Fibroblast of skin of left quadriceps (primary cell): ENCODE measurements at regions not wholly inside any gene's neighbourhood (a gene's known extent, or its start where the extent isn't known, plus 50 kb on each side); places are given as distances from the start of the nearest gene placed in this dataset.
"Not testable (repeated sequence)": the region's sequence is repeated elsewhere in the genome, so short reads cannot be mapped to it uniquely, and the experiment has no call there.

Source experiments
- DNase-seq, 2 experiments: peaks; one replicate each; pipeline ENCODE4 v3.0.0-alpha.2; 2013; ENCODE audit warnings: low read depth in 2 of 2

DNA sequence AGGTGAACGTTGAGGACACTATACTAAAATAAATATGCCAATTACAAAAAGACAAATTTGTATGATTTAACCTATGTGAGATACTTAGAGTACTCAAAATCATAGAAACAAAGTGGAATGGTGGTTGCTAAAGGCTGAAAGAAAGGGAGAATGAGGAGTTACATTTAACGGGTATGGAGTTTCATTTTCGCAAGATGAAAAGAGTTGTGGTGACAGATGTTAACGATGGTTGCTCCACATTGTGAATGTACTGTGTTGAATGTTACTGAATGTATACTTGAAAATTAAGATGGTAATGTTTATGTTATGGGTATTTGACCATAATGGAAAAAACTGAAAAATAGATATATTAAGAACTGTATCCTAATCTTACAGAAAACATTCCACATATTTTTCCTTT lies 51.3 kb upstream of the MOCS2 start:
- no peak for DNase-seq

DNA sequence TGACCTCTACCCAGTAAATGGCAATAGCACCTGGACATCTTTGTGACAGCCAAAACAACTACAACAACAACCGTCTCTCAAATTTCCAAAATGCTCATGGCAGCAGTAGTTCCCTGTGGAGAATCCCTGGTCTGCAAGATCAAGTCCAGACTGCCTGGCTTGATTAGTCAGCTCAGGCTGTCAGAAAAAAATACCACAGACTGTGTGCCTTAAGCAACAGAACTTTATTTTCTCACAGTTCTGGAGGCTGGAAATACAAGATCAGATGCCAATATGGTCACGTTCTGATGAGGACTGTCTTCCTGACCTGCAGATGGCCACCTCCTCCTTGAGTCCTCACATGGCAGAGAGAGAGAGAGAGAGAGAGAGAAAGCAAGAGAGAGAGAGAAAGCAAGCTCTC lies 52.3 kb upstream of the MOCS2 start:
- DNase-seq: peak; percentile 11 to 14

DNA sequence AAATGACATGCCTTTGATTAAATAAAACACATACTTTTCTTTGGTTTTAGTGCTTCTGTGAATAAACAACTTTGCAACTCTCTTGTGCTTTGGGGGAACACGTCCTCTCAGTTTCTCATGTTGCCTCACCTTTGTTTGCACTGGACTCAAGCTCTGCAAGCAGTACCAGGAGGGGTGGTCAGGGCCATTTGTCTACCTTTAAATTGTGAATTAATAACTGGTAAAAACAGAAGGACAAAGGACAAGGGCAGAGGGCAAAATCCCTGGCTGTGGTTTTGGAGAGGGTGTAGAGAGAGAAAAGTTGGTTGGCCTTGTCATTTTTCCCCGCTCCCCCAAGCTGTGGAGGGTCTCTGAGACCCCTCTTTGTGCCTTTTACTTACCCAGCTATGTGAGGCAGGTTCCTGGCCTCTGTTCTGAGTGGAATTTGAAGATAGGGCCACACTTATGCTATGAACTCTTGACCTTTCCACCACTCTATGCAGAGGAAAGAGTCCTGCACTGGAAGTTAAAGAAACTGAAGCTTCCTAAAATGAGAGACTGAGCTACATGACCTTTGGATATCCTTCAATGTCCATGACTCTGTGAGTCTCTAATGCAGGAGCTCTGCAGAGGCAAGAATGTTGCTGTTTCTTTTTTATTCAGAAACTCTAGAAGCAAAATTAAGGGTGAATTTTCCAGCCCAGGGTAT lies 55.1 kb upstream of the MOCS2 start:
- DNase-seq: no peak

DNA sequence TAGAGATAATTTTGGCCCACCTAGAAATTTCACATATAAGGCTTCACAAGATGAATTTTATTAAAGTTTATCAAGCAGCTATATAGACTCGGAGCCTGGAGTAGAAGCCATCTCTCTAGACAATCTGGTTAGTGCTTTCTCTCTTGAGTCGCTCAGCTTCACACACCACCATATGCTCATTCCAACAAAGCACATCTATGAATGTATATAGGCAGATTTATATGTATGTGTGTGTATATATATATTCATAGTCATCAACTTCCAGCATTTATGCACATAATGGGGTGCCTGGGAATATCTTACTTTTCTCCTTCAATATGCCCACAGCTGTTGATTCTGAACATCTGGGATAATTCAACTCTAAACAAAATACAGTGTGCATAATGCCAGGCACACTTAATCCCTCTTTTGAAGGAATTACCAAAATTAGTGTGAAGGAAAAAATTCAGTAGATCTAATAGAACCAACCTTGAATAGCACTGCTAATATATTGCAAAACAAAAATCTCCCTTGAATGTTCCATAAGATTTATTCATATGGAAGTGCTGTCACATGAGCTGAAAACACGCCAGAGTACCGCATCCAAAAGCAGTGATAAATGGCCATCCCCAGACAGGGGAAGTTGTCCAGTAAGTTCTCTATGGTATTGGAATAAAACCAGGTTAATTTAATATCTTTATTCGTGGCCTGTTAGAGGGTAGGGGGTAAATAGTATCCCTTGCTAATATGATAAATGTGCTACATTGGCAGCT lies 56.0 kb upstream of the MOCS2 start:
- DNase-seq: no peak

DNA sequence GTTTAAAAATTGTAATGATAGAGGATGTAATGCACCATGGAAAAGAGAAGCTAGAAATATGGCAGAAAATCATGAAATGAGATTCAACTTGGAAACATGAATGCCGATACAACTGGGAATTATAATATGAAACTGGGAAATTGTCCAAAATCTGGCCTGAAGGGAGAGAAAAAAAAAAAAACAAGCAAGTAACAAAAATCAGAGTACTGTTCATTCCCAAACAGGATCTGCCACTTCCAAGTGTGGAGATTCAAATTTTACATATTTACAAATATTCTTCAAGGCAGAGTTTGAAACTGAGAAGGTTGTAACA lies 56.6 kb upstream of the MOCS2 start:
- DNase-seq: peak; percentile 6 to 10

DNA sequence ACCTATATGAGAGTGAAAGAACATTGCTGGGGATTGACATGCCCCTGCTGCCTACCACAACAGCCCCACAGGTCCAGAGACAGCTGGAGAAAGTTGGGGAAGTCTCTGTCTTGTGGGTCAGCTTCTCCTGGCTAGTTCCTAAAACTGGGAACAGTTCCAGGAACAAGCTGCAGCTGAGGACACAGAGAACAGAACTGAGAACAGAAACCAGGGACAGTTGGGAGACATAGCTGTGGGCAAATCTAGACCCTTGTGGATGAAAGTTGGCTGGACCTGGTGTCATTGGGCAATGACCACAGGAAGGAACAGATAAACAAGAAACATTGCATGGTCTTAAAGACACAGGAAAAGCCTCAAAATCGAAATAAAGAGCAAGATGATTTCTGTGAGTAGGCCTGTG lies 58.3 kb upstream of the MOCS2 start:
- DNase-seq: no peak

DNA sequence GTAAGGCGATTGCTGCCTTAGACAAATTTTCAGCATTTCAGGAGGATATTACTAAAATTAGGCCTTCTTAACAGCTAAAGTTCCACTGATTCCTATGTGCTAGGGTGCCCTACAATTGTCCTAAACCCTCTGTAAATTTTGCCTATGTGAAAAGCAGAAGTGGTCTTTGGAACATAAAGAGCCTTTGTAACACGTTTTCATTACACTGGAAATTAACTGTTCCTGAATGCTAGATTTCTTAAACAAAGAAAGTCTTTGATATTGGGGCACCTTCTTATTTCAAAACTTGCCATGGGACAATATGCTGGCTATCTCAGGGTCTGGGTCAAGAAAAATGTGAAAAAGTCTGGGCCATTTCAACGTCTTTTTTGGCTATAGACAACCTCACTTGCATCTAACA lies 60.4 kb upstream of the MOCS2 start:
- DNase-seq: no peak

DNA sequence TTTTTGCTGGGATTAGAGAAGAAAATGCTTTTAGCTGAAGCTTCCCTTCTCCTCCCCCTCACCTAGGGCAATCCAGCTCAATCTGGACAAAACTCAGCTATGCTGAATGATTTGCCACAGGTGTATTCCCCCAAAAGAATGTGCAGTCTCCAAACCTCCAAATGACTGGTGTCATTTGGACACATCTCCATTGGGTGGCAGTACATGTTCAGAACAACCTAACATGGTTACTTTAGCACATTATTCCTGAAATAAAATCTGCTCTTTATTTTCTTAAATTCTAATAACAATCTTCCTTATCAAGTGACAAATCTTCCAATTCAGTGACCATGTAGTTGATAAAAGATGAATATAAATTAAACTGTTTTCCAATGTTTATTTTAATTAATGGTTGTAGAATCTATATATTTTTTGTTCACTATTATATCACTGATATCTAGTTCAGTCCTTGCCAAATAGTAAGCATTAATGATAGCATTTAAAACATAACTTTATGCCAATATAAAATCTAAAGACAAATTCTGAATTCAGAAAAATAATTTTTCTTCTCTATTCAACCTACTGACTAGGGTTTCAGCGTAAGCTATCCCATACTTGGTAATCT lies 61.3 kb upstream of the MOCS2 start:
- DNase-seq: peak; percentile 17 to 21

DNA sequence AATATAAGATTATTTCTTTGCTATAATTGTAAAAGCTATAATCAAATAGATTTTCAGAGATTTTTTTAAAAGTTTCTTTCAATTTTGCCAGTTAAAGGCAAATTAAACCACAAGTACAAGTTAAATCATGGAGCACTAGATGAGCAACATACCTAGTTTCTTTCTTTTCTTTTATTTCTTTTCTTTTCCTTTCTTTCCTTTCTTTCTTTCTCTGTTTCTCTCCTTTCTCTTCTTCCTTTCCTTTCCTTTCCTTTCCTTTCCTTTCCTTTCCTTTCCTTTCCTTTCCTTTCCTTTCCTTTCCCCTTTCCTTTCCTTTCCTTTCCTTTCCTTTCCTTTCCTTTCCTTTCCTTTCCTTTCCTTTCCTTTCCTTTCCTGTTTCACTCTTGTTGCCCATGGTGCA lies 62.5 kb upstream of the MOCS2 start:
- not testable (repeated sequence) for DNase-seq

DNA sequence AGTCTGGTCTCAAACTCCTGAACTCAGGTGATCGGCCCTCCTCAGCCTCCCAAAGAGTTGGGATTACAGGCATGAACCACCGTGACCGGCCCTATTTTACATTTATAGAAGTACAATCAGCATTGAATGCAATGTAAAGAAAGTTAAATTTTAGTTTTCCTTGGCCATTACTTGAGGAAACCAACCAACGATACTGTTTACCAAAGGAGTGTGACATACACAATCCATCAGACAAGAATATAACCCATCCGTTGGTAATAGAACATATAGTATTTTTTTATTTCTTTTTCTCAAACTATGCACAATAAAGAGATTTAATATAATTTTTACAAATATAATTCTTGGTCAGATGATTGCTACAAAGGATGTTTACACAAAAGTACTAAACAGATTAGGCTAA lies 63.1 kb upstream of the MOCS2 start:
- no peak for DNase-seq

DNA sequence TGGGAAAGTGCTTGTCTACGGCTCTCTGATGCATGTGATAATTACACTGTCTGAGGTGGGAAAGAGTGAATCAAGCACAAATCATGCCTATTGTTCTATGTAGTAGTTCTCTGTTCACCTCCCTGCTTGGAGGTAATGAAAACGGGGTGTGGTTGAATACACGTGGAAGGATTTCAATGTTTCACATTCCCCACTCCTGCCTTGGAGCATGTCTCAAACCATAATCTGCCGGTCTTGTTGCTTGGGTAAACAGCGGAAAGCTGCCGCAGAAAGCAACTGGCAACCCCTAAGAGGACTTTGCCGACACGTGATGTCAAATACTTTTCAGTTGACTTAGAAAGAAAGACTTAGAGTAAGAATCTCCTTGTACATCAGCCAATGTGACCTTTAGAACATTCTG lies 63.5 kb upstream of the MOCS2 start:
- no peak for DNase-seq

DNA sequence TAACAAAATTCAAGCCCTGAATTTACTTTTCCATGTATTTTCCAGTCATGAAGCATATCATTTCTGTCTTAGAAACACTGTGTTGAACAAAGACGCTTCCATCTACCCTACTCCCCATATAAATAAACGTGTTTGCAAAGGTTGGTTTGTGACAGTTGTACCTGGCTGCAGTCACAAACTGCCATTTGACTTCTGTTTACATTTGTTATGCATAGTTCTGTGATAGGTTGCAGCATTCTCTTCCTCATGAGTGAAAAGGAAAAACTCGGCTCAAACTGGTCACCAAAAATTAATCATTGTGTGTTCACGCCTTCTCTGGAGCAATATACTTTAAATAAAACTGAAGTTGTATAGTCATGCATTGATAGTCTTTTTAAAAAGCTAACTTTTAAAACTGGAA lies 69.3 kb upstream of the MOCS2 start:
- no peak for DNase-seq

DNA sequence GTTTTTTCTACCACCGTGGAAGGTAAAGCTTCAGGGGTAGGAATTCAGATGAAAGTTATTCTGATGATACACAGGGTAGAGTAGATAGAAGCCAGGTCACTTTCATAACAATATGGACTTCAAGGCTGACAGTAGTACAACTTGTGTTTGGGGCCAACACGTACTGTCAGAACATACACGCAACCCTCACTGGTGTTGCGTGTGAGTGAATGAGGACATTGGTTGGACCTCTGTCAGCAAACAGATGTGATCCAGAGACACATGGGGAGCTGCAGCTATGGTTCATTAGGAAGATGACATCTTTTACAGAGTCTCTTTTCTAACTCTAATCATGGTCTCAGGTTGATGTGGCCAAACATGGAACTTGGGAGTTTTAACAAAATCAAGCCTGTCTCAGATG lies 70.1 kb upstream of the MOCS2 start:
- no peak for DNase-seq

DNA sequence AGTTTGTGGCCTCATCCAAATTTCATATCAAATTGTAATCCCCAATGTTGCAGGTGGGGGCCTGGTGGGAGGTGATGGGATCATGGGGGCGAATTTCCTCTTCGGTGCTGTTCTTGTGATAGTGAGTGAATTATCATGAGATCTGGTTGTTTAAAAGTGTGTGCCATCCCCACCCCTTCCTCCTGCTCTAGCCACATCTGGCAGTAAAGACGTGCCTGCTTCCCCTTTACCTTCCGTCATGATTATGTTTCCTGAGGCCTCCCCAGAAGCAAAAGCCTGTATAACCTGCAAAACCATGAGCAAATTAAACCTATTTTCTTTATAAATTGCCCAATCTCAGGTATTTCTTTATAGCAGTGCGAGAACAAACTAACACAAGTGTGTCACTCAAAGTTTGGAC lies 71.0 kb upstream of the MOCS2 start:
- no peak for DNase-seq

DNA sequence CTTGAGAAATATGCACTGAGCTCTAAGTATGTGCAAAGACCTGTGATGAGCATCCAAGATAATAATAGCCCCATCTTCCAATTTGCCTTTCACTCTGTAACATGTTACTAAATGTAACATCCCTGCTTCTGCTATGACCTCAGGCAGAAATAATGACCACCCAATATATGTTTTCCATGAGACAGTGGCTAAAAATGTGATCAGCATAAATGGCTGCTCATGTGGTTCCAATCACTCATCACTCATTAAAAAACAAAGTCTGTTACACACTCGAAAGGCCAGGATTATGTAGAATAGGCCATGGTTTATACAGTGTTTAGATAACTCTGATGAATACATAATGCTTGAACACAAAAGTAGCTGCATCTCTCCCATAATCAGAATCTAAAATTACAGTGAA lies 71.4 kb upstream of the MOCS2 start:
- DNase-seq: peak; percentile 41 to 42

DNA sequence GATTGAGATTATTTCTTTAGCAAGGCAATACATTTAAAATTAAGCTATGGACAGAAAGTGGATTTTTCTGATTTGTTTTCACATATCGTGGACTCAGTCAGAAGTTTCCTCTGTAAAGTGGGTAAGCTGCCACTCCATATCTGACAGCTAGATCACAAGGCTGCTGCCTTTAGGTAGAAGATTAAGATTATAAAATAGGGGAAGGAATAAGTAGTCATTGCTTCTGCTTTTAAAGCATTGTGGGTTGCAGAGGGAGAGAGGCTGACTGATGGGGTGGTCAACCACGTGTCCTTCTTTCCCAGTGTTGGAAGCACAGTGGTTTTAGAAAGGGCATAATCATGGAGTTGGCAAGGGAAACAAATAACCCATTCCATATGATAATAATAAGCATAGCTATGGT lies 74.3 kb upstream of the MOCS2 start:
- DNase-seq: no peak

DNA sequence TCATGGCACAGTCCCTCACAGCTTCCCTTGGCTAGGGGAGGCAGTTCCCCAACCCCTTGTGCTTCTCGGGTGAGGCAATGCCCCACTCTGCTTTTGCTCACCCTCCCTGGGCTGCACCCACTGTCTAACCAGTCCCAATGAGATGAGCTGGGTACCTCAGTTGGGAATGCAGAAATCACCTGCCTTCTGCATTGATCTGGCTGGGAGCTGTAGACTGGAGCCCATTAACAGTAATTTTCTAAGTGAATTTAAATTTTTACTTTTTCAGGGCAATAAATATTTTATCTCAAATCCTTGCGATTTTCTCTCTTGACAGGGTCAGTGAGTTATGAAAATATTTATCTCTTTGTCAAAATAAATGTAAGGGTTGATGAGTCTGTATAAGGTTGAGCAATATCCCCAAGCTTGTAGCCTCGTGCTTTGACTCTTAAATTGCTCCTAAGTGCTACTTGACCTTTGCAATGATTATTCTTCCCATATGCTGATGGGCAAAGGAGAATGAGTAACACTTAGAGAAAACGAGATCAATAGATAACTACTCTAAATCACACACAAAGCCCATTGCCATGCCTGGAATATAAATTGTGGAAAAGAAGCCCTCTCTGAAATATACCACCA lies 82.1 kb upstream of the MOCS2 start:
- no peak for DNase-seq

DNA sequence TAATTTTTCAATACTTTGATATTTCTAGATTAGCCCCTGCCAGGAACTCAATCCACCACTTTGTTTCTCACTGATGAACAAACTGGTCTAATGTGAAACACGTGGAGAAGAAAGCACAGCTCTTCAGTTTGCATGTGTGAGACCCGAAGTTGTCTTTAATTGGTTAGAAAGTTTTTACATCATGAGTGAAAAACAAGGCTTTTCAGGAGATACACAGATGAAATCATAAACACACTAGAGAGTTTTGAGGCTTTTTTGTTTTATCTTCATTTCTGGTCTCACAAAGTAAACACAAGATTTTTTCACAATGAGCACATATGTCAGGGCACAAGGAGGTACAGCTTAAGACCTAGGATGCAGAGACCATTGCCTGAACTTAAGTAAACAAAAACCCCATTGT lies 84.5 kb upstream of the MOCS2 start:
- DNase-seq: peak in 1 of 2 experiments; percentile 9

DNA sequence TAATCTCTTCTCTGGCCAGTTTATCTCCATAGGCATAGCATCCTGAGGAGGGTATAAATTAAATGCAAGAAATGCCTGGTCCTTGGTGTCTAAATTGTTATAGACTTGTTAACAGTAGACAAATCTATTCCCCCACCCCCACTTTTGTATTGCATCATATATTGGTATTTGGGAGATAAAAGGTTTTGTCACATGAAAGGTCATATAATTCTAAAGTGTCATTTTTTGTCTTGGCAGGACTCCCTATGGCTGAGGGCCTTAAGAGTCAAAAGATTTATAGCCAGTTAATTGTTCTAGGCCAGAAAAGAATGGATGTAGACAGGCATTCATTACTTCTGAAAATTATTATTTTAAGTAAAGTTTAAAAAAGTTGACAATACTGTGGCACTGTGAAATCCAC lies 90.3 kb upstream of the MOCS2 start:
- no peak for DNase-seq

DNA sequence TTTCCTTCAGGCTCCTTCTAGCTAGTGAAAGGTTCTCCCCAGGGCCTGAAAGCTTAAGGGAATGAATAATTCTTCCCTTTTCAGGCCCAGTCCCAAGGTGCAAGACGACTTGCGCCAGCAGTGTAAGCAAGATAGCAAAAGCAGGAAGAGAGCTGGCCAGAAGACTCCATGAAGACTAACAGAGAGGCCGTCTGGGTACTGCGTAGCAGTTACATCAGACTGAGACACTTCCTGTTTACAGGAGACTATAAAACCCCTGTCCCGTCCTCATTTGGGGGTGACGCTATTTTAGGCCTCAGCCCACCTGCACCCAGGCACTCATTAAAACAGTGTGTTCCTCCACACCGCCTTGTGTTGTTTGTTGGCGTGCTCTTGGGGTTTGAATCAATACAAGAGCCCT lies 90.7 kb upstream of the MOCS2 start:
- no peak for DNase-seq

DNA sequence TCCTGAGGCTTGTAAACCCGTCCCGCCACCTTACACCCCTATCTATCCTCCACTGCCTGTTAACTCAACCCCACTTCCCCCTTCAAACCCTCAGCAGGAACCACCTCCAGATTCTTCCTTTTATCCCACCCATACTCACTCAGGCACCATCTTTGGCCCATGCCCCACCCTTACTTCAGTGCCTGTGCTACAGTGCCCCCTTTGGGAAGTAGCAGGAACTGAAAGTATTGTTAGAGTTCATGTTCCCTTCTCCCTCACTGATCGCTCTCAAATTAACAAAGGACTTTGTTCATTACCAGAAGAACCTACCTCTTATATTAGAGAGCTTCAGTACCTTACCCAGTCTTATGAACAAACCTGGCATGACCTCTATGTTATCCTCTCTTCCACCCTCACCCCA lies 92.2 kb upstream of the MOCS2 start:
- DNase-seq: no peak

DNA sequence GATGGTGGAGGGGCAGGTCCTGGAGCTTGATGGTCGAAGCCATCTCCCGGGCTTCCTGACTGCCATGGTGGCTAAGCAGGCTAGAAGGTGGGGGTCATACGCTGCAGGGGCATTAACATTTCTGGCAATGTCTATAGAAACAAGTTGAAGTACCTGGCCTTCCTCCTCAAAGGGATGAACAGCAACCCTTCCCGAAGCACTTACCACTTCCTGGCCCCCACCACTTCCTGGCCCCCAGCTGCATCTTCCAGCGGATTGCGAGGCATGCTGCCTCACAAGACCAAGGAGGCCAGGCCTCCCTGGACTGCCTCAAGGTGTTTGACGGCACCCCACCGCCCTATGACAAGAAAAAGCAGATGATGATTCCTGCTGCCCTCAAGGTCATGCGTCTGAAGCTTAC lies 97.0 kb upstream of the MOCS2 start:
- no peak for DNase-seq

DNA sequence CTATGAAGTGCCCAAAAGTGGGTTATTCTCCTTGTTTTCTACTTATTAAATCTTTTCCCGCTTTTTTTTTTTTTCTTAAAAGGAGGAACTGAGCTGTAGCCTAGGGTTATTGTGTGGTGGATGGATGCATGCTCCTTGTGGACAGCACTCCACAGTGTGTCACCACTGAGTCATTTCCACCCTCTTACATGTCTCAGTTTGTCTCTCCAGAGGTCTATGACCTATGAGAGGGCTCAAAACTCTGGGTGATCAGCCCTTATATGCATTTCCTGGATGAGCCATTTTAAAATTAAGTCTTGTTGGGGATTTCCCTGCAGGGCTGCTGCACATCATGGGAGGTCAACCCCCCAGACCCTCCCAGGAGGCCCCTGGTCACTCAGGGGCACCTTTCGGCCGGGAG lies 102.2 kb upstream of the MOCS2 start:
- no peak for DNase-seq
